Left colon (tissue), 2 donors: ENCODE measurements at regions not wholly inside any gene's neighbourhood (a gene's known extent, or its start where the extent isn't known, plus 50 kb on each side); places are given as distances from the start of the nearest gene placed in this dataset.
"Not testable (repeated sequence)": the region's sequence is repeated elsewhere in the genome, so short reads cannot be mapped to it uniquely, and the experiment has no call there.

ENCODE experiments used
- ATAC-seq: fragments of 200-7000 bp; cut with Tn5 transposase; one replicate; pipeline ENCODE4 v1.9.1; 2020; ENCODE audit warnings: mild to moderate bottlenecking, moderate library complexity
- DNase-seq, 2 donors: peaks; one replicate each; pipeline ENCODE4 v3.0.0-alpha.2; 2020
- intact Hi-C, 2 donors: fragments of 100-400 bp; cut with DNase I in 1 of 2; cut with micrococcal nuclease in 1 of 2; formaldehyde crosslinking; loops; one replicate each; pipeline versions ENCODE4 v1.11.2 to v1.14.0; 2022; cut with DNase I, micrococcal nuclease
- donor health status: DM: no; HTN: no; CAD: no.
- donor health status: DM: yes; HTN: yes; CAD: no.

DNA sequence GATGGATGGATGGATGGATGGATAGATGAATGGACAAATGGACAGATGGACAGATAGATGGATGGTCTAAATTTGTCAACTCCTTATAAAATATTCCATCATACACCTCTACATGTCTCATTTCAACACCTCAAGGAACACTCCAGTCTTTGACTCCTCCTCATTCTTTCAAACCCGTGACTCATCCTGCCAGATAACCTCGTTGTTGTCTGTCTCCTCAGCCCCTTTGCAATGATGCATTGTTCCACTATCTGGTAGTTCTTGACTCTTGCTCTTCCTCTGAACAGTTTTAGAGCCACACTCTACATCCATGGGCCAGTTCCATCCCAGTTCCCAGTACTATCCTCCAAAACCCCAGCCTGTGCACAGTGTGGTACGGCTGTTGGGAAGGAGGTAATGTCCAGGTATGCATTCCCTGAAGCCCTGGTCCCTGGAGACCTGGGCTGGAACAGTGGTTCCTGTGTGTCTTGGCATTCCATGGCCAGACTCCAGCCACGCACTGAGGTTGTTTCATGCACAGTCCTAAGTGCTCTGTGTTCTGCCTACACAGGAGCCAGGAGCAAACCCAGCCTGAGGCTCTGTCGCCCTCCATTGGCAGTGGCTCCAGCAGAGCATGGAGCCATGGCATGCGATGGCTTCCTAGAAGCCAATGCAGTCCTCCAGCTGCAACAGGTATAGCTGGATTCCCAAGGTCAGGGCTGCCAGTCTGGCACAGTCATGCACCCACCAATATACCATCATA is 105.7 kb downstream of the C17orf67 start:
- DNase-seq (no peak), ATAC-seq (no peak)
- intact Hi-C loops: no loop called here

DNA sequence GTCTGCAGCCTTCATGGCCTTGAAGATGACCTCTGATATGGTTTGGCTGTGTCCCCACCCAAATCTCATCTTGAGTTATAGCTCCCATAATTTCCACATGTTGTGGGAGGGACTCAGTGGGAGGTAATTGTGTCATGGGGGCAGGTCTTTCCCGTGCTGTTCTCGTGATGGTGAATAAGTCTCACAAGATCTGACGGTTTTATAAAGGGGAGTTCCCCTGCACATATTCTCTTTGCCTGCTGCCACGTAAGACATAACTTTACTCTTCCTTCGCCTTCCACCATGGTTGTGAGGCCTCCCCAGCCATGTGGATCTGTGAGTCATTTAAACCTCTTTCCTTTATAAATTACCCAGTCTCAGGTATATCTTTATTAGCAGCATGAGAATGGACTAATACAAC is 102.6 kb downstream of the C17orf67 start:
- ATAC-seq, intact Hi-C loops, DNase-seq: not testable (repeated sequence)

DNA sequence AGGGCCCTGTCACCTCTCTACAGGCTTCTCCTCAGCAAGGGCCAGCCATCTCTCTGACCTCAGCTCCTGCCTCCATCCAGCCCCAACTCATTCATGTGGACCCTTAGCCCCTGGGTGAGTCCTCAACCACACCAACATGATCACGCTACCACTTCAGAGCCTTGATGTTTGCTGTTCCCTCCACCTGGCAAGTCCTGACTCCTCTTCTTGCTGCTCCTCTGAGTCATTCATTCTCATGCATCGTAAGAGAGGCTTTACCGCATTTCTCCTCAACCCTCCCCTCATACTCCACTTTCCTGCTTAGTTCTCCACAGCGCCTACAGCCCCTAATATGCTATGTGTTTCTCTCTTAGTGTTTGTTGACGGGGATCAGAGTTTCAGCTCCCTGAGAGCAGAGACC is 99.9 kb downstream of the C17orf67 start:
- intact Hi-C loops: no loop called here
- ATAC-seq: no peak
- DNase-seq: no peak

DNA sequence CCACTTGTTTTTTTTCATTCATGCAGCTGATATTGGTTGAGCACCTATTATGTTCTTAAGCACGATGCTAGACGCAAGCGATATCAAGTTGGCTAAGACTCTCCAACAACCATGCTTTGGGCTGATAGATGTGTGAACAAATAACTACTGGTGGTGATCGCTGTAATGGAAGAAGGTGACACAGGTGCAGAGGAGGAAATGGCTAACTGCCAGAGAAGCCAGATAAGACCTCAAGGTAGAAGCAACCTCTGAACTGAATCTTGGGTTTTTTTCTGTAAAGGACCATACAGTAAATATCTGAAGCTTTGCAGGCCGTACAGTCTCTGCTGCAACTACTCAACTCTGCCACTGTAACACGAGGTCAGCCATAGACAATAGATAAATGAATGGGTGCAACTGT is 97.9 kb downstream of the C17orf67 start:
- no peak for DNase-seq
- intact Hi-C loops: no loop called here
- no peak for ATAC-seq

DNA sequence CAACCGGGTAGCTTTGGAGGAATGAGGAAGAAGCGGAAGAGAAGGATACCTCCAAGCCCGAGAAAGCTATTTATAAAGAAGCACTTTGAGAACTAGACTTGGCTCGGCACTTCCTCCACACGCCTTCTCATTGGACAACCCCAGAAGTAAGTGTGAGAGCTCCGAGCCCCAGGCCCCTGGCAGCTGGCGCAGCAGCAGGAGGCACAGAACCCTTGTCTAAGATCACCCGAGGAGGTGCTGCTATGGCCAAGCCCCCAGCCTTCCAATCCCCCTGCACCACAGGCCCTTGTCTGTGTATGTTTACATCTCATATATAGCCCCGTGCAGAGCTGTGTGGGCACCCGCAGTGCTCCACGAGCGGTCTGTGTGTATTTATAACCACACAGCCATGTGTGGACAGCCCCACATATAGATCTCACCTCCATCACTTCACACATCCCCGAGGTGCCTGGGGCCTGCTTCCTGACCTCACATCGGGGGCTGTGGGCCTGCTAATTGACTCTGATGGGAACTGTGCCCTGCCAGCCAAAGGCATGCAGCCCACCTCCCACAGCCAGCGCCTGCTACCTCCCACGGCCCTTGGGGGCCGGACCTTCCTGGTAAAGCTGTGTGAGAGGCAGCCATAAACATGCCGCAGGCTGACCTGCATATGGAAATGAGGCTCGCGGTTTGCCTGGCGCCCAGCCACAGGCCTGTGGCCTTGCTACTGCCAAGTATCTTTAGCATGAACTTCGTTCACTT is 96.1 kb downstream of the C17orf67 start:
- DNase-seq: peak in 1 of 2 donors; percentile 19
- no peak for ATAC-seq
- intact Hi-C loops: no loop called here

DNA sequence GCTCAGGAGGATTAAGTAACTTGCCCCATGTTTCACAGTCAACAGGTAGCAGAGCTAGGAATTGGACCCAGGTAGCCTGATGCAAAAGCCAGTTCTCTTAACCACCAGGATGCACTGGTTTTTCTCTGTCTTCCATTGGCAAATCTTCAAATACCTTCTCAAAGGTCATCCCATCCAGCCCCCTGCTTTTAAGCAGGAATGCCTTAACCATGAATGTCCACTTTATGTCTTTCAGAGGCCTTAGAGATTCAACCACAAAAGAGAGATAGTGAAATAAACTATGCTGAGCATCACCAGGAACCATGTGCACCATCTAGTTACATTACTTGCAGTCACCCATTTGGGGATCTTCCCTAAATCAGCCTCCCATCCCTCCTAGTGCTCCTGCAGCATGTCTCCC is 94.3 kb downstream of the C17orf67 start:
- intact Hi-C loops: no loop called here
- DNase-seq (no peak), ATAC-seq (no peak)

DNA sequence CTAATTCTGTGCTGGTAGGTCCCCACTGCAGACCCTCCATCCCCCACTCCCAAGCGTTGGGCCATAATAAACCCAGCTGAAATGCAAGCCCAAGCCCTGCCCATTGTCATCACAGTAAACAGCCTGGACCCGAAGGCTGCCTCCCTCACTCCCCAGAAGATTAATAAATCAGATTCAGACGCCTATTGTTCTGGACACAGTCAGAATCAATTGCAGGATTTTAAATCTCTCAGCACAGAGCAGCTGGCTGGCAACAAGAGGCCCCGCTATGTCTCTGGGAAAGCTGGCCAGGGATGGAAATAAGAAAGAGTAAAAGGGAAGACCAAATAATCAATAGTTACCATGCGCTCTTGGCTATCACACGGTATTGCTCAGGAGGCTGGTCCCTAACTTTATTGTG is 93.9 kb downstream of the C17orf67 start:
- ATAC-seq (no peak), DNase-seq (no peak)
- intact Hi-C loops: no loop called here

DNA sequence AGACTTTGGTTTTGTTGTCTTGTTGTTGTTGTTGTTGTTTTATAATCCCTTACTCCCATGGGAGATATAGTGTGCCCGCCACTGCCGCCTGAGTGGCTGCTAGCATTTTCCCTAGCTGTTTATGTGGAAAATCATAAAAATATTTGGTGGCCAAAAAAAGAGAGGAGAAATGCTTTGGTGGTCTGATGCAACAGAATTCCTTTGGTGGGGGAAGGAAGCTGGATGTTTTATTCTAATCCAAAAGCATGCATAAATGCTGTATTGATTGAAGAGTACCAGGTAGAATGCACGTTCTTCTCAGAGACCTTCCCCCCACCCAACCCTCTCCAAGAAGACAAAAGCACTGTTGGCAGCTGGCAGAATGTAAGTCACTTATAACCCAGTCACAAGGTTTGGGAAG is 93.2 kb downstream of the C17orf67 start:
- DNase-seq: no peak
- no peak for ATAC-seq
- intact Hi-C loops: no loop called here
